Thyroid gland (tissue), 4 donors: ENCODE measurements at regions not wholly inside any gene's neighbourhood (a gene's known extent, or its start where the extent isn't known, plus 50 kb on each side); places are given as distances from the start of the nearest gene placed in this dataset.

Source experiments
- DNase-seq, 2 donors: peaks; one replicate each; pipeline ENCODE4 v3.0.0-alpha.2; 2019
- H3K27ac ChIP-seq, 3 donors: fragments of 200-600 bp; sonication (generic); 1 replicate in 2 of 3; 2 replicates in 1 of 3; pipeline ENCODE4 v1.5.1; 2016 to 2019; ENCODE audit warnings: mild to moderate bottlenecking in 1 of 3, moderate library complexity in 1 of 3
- H3K27me3 ChIP-seq: fragments of 200-600 bp; sonication (generic); one replicate; pipeline ENCODE4 v1.5.1; 2019
- H3K36me3 ChIP-seq, 2 donors: fragments of 200-600 bp; sonication (generic); one replicate each; pipeline ENCODE4 v1.5.1; 2016 to 2019
- H3K4me1 ChIP-seq, 2 donors: fragments of 200-600 bp; sonication (generic); one replicate each; pipeline ENCODE4 v1.5.1; 2017 to 2019
- H3K4me3 ChIP-seq, 3 donors: fragments of 200-600 bp; sonication (generic); replicated peaks in 1 of 3; 1 replicate in 2 of 3; 2 replicates in 1 of 3; pipeline ENCODE4 v1.5.1; 2016; ENCODE audit warnings: mild to moderate bottlenecking in 1 of 3
- H3K9me3 ChIP-seq: fragments of 200-600 bp; sonication (generic); one replicate; pipeline ENCODE4 v1.5.1; 2017
- POLR2A ChIP-seq, 2 donors: fragments of 450-650 bp; IDR thresholded peaks; one replicate each; pipeline ENCODE4 v1.6.1; 2017; ENCODE audit warnings: antibody characterized with exemption in 2 of 2, mild to moderate bottlenecking in 2 of 2, moderate library complexity in 1 of 2
- WGBS, 2 donors: methylation state at CpG; one replicate each; pipeline ENCODE4 v1.1.5; 2017; 5-methylcytosine and 5-hydroxymethylcytosine counted together
- intact Hi-C: fragments of 100-400 bp; cut with DNase I; formaldehyde crosslinking; loops from one replicate; pipeline ENCODE4 v1.15.1; 2023
- TF ChIP-seq, protein P1 (sequence below), 6 experiments: fragments of 200-600 bp in 3 of 6; fragments of 450-650 bp in 3 of 6; sonication (generic) in 3 of 6; IDR thresholded peaks; one replicate each; pipeline ENCODE4 v1.5.1; 2016 to 2019; ENCODE audit warnings: antibody characterized with exemption in 6 of 6, mild to moderate bottlenecking in 2 of 6, inconsistent platforms in 1 of 6, moderate library complexity in 1 of 6

DNA sequence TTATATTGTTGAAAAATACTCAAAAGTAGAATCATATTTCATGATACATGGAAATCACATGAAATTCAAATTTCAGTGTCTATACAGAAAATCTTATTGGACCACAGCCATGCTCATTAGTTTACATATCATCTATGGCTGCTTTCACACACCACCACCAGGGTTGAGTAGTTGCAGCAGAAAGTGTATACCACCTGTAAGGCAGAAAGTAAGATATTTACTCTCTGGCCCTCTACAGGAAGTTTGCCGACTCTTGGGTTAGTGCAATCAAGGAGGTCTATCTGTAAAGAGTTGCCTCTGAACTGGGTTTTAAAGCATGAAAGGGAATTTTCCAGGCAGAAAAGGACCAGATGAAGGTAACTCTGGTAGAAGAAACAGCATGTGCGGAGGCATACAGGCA lies 432.3 kb downstream of the DHX35 start:
- Histone ChIP-seq H3K9me3 (no peaks in the 10 kb centered on the region), H3K27me3 (no peaks in the 10 kb centered on the region), H3K27ac (no peak overlapping the region), H3K36me3 (no peaks in the 10 kb centered on the region), H3K4me1 (no peaks in the 10 kb centered on the region), H3K4me3 (no peak overlapping the region)
- no peak for DNase-seq
- WGBS, 2 donors: 84 to 92% methylated on average over 2 of the region's 2 CpGs
- intact Hi-C loops: no loop called here
- no peak for TF ChIP-seq POLR2A (IDR thresholded peaks at IDR 0.05)

DNA sequence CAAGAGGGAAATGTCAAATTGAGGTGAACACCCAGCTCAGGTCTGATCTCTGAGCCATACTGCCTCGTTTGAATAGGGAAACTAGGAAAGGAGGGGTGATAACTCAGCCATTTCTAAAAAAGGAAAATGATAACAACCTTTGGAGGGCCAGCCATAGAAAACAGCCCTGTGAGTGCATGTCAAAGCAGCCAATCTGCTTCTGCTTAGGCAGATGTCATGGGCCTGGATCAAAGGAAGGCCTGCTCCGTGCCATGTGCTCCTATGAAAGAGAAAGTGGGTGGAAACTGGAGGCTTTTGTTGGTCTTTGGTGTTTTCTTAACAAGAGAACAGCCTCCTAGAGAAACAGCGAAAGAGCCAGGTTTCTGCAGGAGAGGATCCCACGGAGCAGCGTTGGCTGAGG lies 428.0 kb downstream of the DHX35 start:
- Histone ChIP-seq H3K36me3 (no peaks in the 10 kb centered on the region), H3K27me3 (no peaks in the 10 kb centered on the region), H3K9me3 (no peaks in the 10 kb centered on the region), H3K4me1 (no peaks in the 10 kb centered on the region), H3K27ac (no peak overlapping the region), H3K4me3 (no peak overlapping the region)
- intact Hi-C loops: no loop called here
- no peak for DNase-seq
- WGBS, 2 donors: 41 to 49% methylated on average over 5 of the region's 5 CpGs
- no peak for TF ChIP-seq POLR2A (IDR thresholded peaks at IDR 0.05)
- TF ChIP-seq, protein P1, sequence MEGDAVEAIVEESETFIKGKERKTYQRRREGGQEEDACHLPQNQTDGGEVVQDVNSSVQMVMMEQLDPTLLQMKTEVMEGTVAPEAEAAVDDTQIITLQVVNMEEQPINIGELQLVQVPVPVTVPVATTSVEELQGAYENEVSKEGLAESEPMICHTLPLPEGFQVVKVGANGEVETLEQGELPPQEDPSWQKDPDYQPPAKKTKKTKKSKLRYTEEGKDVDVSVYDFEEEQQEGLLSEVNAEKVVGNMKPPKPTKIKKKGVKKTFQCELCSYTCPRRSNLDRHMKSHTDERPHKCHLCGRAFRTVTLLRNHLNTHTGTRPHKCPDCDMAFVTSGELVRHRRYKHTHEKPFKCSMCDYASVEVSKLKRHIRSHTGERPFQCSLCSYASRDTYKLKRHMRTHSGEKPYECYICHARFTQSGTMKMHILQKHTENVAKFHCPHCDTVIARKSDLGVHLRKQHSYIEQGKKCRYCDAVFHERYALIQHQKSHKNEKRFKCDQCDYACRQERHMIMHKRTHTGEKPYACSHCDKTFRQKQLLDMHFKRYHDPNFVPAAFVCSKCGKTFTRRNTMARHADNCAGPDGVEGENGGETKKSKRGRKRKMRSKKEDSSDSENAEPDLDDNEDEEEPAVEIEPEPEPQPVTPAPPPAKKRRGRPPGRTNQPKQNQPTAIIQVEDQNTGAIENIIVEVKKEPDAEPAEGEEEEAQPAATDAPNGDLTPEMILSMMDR (IDR thresholded peaks at IDR 0.05): no peak

DNA sequence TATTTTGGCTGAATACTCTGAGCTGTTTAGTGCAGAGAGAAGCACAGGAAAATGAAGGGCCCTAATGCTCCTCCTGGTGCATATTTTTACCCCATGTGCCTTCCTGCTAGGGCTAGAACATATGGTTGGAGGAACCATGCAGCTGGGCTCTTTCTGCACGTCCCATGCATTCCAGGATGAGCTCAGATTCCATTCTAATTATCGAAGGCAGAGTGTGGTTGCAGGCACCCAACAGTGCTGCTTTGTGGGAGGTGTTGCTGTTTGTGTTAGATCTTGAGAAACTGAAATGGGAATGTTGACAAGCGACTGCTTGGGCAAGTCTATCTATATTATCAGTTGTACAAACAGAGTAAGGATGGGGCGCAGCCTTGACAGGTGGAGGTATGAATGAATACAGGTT lies 419.5 kb downstream of the DHX35 start:
- H3K27me3 ChIP-seq: no peaks in the 10 kb centered on the region
- no peak overlapping the region for H3K27ac ChIP-seq
- no peak for DNase-seq
- H3K9me3 ChIP-seq: no peaks in the 10 kb centered on the region
- no peak overlapping the region for H3K4me3 ChIP-seq
- intact Hi-C loops: no loop called here
- TF ChIP-seq, protein P1 (IDR thresholded peaks at IDR 0.05): no peak
- TF ChIP-seq POLR2A (IDR thresholded peaks at IDR 0.05): no peak
- no peaks in the 10 kb centered on the region for H3K4me1 ChIP-seq
- 47 to 56% methylated on average over 4 of the region's 4 CpGs for WGBS, 2 donors
- no peaks in the 10 kb centered on the region for H3K36me3 ChIP-seq

DNA sequence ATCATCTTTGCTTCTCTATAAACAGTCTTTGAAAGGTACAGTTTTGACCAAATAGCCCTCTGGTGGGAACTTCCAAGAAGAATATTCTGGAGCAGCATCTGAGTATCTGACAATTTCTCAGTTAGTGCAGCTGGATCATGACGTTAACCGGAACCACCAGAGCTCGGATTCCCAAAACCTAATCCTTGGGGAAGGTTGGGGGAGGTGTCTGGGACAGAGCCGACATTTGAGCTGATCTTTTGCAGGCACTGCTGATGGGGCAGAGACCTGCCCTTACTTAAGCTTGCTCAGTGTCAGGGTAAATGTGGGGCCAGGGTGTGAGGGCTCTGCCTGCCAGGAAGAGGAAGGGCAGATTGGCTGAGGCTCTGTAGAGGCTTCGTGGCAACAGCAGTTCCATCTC lies 416.6 kb downstream of the DHX35 start:
- no peak overlapping the region for H3K4me3 ChIP-seq
- no peak for DNase-seq
- H3K27me3 ChIP-seq: no peaks in the 10 kb centered on the region
- 47 to 56% methylated on average over 4 of the region's 5 CpGs for WGBS, 2 donors
- intact Hi-C loops: no loop called here
- H3K36me3 ChIP-seq: no peaks in the 10 kb centered on the region
- no peak for TF ChIP-seq POLR2A (IDR thresholded peaks at IDR 0.05)
- H3K4me1 ChIP-seq: no peaks in the 10 kb centered on the region
- no peak overlapping the region for H3K27ac ChIP-seq
- no peaks in the 10 kb centered on the region for H3K9me3 ChIP-seq

DNA sequence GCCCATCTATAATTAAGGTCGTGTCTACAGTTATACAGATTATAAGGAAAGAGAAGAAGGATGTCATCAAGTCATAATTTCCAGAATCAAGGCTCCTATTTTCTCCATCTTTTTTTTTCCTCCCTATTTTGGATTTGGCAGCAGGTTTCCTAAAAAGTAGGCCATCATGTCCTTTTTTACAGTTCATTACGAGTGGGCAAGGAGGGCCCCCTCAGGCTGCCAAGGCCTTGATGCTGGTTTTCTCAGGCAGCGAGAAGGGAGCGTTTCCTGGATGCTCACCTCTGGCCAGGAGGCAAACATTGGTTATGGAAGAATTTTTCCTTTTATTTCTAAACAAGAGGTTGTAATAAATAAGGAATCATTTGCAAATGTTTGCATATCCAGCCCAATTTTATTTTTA lies 414.6 kb downstream of the DHX35 start:
- Histone ChIP-seq H3K9me3 (no peaks in the 10 kb centered on the region), H3K4me3 (no peak overlapping the region), H3K27ac (no peak overlapping the region), H3K4me1 (no peaks in the 10 kb centered on the region), H3K36me3 (no peaks in the 10 kb centered on the region), H3K27me3 (no peaks in the 10 kb centered on the region)
- intact Hi-C loops: no loop called here
- no peak for TF ChIP-seq POLR2A (IDR thresholded peaks at IDR 0.05)
- TF ChIP-seq, protein P1 (IDR thresholded peaks at IDR 0.05): no peak
- DNase-seq: no peak
- 82 to 84% methylated on average over 4 of the region's 4 CpGs for WGBS, 2 donors

DNA sequence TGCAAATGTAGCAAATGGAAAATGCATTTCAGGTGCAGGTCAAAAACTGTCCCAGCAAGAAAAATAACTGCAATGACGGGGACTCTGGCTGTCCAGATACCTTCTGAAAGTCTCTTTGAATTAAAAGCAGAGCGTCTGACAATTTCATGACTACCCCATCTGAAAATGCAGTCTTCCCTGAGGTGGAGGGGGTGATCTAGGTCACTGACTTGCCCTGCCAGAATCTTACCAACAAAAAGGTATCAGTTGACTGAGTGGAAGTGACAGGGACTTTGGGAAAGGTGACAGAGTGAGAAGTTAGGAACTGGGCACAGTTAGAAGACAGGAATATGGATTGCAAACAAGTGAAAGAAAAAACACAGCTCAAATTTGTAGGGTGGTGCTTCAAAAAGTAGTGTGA lies 402.2 kb downstream of the DHX35 start:
- H3K27me3 ChIP-seq: no peaks in the 10 kb centered on the region
- no peak for DNase-seq
- no peak overlapping the region for H3K4me3 ChIP-seq
- no peaks in the 10 kb centered on the region for H3K36me3 ChIP-seq
- no peaks in the 10 kb centered on the region for H3K9me3 ChIP-seq
- H3K4me1 ChIP-seq: no peaks in the 10 kb centered on the region
- 60 to 71% methylated on average over 2 of the region's 2 CpGs for WGBS, 2 donors
- TF ChIP-seq, protein P1 (IDR thresholded peaks at IDR 0.05): no peak
- TF ChIP-seq POLR2A (IDR thresholded peaks at IDR 0.05): no peak
- intact Hi-C loops: no loop called here
- H3K27ac ChIP-seq: no peak overlapping the region
